HG02759 (cell line): ENCODE measurements at regions not wholly inside any gene's neighbourhood (a gene's known extent, or its start where the extent isn't known, plus 50 kb on each side); places are given as distances from the start of the nearest gene placed in this dataset.
"Not testable (repeated sequence)": the region's sequence is repeated elsewhere in the genome, so short reads cannot be mapped to it uniquely, and the experiment has no call there.

ENCODE experiments used
- ATAC-seq: cut with Tn5 transposase; IDR thresholded peaks from one replicate; pipeline ENCODE4 v1.9.1; 2021; ENCODE audit warnings: mild to moderate bottlenecking, moderate library complexity; ENCODE audit not compliant: unreplicated experiment

DNA sequence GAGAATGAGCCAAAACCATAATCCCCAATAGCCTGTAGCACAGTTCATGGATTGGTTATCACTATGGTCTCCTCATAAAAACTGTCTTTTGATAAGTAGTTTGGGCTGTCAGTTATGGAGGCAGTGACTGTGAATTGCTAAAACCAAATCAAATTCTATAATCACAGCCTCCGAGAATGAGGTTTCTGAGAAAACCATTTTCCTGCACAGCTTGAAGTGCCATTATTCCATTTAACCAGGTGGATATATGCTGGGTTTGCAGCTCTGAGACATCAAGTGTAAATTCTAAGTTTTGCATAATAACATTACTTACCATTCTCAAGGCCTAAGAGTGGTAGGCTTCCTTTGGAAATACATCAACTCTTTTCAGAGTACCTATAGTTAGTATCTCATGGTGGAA lies 485.4 kb downstream of the FRK start:
- no peak for ATAC-seq

DNA sequence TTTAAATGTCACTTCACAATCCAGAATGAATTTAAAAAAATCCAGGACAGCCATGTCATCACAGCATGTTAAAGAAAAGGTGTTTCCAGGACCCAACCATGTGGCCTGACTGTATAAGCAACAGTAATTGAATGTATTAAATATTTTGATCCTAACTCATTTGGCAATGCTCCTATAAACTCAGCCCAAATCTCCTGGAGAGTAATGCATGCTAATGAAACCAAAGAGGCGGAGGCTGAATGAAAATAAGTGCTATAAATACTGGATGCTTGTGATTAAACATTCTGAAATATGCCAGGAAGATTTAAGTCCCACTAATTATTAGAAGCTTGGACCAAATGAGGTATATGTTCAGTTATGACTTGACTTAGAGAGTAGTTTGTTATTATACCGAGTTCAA lies 486.8 kb downstream of the FRK start:
- ATAC-seq = no peak

DNA sequence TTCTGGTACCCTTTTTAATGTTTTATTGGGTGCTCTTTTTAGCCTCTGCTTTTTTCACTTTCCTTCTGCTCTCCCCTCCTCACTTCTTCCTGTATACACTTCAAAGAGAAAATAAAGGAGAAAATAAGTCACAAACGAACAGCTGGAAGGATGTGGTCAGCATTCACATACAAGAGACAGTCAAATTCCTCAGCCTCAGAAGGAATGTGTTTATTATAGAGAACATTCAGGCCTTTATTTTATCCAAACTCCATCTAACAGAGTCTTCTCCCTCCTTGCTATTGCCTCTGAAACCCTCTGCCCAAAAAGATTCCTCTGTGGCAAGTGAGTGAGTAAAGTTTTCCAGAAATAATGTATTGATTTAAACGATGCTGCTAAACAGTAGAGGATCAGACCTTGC lies 490.4 kb downstream of the FRK start:
- no peak for ATAC-seq

DNA sequence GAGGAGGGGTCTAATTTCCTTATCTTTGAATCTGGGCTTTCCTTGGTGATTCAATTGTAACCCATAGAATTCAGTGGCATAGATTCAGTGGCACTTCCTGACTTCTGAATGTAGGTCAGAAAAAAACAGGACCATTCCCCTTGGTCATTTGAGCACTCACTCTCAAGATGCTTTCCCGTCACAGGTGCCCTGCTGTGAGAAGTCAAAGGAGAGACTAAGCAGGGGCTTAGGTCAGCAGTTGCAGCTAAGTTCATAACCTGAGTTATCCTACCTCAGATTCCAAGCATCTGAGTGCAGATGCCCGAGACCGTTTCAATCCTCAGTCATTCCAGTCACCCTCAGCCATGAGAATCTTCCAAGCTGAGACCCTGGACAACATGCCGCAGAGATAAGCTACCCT lies 506.6 kb downstream of the FRK start:
- no peak for ATAC-seq

DNA sequence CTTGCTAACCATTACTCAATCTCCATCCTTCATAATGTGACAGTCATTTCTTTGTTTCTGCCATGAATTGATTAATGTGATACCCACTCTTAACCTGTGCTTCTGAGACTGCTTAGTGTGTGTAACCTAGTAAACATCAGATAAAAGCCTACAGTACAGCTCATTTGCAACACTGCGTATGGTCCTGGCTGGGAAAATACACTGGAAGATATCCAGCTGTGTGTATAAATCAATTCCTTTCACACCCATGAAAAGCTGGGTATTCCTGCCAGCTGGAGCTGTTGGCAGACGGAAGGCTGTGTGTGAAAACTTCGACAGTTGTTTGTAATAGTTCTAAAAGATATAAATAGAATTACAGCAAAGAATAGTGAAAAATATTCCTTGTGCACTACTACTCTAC lies 509.2 kb downstream of the FRK start:
- ATAC-seq = no peak

DNA sequence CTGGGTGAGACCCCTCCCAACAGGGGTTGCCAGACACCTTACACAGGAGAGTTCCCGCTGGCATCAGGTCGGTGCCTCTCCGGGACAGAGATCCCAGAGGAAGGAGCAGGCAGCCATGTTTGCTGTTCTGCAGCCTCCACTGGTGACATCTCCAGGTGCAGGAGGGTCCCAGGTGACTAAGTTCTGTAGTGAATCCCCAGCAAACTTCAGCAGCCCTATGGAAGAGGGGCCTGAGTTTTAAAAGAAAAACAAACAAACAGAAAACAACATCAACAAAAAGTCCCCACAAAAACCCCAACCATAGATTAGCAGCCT lies 515.1 kb downstream of the FRK start:
- no peak for ATAC-seq

DNA sequence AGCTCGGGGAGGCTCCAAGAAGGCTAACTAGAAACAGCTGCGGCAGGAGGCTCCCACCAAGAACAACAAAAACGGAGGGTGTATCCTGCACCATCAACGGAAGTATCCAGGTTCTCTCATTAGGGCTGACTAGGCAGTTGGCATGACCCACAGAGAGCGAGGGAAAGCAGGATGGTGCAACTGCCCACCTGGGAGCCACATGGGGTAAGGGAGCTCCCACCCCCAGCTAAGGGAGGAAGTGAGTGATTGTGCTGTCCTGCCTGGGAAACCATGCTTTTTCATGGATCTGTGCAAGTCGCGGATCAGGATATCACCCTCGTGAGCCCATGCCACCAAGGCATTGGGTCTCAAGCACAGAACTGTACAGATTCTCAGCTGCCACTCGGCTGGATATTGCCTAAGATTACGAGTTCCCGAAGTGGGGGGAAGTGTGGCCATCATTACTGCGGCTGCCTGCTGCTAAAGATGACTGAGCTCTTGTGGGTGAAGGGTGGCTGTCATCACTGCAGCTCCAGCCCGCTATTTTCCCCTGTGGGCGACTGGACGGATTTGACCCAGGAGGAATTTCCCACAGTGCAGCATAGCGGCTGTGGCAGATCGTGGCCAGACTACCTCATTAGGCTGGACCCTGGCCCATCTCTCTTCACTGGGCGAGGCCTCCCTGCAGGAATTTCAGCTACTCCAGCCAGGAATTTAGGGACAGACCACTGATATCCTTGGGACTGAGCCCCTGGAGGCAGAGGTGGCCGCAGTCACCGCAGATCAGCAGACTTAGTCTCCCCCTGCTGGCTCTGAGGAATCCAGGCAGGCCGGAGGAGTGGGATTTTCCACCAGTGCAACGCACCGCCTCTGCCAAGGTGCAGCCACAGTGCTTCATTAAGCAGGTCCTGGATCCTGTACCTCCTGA lies 515.7 kb downstream of the FRK start:
- ATAC-seq = no peak

DNA sequence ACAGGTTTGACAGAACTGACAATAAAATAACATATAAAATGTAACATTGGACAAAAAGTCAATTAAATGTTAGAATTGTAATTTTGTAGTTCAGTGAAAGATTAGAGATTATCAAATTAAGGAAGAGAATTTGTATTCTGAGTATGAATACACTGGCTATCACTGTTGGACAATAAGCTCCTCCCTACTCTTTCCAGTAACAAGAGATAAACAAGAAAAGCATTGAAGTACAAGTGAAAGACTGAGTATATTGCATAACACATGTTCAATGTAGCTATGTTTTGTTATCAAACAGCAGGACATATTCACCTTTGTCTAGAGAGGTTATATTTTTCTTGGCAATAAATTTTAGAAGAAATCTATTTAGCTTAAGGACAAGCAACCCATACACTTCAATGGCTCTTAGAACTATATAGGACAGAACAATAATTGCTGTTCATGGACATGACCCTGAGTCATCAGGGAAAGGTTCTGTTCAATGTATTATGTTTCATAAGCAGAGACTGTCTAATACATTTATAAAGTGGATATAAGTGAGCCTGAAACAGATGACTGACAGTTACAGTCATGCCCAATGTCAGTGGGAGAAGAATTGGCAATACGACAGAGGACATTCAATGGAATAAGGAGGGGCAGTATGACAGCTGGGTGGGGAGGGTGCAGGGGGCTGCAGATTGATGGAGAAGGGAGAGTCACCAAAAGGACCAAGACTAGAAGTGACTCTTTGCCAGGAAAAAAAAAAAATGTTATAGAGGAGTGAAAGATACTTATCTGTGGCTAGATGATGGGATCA lies 520.4 kb downstream of the FRK start:
- ATAC-seq = no peak

DNA sequence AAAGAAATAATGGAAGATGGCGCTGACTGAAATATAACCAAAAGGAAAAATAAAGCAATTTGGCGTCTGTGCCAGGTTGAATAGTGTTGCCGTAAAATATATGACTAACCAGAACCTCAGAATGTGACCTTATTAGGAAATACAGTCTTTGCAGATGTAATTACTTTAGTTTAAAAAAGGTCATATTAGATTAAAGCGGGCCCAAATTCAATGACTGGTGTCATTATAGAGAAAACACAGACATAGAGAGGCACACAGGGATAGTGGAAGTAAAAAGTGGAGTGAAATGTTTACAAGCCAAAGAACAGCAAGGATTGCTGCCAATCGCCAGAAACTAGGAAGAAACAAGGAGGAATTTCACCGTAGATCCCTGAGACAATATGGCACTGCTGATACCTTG lies 521.2 kb downstream of the FRK start:
- ATAC-seq = no peak

DNA sequence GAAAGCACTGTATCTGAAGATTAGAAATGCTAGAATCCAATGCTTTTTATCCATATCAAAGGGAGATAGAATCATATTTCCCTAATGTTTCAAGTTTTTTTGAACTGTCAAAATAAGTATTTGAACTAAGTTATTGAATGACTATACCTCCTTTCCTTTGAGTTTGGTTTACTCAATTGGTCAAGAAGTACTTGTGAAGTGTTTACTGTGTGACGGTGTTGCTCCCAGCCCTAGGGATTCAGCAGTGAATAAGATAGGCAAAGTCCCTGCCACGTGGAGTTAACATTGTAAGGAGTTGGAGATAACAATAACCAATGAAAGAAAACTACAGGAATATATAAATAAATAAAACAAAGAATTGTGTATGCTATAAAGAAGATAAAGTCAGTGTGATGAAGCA lies 535.9 kb downstream of the FRK start:
- ATAC-seq = no peak

DNA sequence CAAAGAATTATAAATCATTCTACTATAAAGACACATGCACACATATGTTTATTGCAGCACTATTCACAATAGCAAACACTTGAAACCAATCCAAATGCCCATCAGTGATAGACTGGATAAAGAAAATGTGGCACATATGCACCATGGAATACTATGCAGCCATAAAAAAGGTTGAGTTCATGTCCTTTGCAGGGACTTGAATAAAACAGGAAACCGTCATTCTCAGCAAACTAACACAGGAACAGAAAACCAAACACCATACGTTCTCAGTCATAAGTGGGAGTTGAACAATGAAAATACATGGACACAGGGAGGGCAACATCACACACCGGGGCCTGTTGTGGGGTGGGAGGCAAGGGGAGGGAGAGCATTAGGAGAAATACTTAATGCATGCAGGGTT lies 538.9 kb downstream of the FRK start:
- not testable (repeated sequence) for ATAC-seq

DNA sequence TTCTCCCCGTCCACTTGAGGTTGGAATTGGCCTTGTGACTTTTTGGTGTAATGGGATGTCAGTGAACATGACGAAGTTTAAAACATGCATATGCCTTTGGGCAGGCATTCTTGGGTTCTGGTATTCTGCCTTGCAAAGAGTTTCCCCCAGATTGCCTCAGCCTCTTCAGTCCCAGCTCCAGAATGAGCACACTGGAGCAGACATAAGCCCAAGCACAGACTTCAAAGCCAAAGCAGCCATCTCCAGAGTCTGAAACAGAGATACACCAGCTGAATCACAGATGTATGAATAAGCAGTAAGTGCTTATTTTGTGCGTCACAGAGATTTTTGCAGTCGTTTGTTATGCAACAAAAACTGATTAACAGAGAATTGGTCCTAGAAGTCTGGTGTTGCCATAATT lies 546.0 kb downstream of the FRK start:
- ATAC-seq = no peak

DNA sequence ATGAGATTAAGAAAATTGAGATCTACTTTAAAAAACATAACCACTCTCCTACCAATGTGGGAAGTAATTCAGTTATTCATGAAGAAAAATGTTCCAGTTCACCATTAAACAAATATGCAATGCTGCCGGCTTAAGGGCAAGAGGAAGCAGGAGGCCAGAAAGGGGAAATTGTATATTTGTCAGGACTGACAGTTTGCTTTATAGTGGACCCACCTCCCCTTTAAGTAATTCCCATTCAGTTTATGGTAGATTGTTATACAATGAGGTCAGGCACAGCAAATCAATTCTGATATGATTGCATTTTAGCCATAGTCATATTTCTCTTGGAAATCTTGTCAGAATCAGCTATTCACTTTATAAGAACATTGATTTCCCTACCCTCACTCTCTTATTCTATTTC lies 547.8 kb downstream of the FRK start:
- ATAC-seq = no peak

DNA sequence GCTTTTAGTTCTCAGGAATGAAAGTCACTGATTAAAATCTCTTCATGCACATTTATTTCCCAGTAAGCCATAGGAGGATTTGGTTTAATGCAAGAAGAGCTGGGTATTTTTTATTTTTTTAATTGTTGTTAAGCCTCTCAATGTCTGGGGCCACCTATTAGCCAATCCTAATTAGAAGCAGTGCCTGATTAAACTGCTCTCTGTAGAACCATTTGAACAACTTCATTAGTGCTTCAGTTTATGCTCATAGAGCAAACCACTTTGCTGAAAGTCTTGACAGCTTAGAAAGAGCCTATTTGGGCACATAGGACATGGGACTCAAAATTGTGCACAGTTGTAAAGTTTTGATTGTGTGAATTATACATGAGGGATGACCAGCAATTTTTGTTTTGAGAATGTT lies 548.9 kb downstream of the FRK start:
- no peak for ATAC-seq

DNA sequence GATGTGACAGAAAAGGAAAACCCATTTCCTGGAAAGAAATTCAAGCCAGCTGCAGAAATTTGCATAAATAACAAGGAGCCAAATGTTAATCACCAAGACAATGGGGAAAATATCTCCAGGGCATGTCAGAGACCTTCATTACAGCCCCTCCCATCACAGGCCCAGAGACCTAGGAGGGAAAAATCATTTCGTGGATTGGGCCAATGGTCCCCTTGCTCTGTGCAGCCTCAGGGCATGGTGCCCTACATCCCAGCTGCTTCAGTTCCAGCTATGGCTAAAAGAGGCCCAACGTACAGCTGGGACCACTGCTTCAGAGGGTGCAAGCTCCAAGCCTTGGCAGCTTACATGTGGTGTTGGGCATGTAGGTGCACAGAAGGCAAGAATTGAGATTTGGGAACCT lies 558.3 kb downstream of the FRK start:
- not testable (repeated sequence) for ATAC-seq

DNA sequence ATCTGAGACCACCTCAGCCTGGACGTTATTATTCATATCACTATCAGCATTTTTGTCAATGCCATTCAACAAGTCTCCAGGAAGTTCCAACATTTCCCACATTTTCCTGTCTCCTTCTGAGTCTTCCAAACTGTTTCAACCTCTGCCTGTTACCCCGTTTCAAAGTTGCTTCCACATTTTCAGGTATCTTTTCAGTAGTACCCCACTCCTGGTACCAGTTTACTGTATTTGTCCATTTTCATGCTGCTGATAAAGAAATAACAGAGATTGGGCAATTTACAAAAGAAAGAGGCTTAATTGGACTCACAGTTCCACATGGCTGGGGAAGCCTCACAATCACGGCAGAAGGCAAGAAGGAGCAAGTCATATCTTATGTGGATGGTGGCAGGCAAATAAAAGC lies 565.5 kb downstream of the FRK start:
- ATAC-seq = no peak

DNA sequence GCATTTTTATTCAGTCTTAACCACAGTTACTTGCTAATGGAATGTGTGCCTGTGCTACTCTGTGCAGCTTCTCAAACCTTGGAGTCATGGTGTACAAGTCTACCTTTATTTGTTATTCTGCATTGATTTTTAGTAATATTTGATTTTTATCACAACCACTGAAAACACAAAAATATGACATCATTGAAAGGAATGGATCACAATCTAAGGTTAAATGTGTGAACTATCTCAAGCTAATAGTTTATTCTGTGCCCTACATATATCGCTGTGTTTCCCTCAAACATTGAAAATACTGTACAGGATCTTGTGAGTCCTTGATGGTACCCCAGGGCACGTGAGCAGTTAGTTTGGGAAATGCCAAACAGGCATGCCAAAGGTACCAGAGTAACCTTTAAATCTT lies 573.4 kb downstream of the FRK start:
- ATAC-seq = no peak

DNA sequence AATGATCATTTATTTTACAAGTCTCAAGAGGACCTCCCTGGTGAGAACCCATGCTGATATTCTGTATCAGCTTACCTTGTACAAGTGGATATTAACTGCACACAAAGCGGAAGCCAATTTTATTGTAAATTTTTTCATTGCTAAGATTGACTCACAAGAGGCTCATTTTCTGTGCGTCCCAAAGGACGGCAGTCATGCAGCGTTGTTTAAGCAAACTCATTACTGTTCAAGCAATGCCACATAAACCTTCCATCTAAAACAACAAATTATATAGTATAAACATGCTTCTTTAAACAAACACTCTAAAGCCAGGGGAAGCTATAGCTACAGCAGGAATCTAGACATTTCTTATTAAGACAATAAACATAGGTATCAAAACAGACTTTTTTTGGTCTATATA lies 575.3 kb downstream of the FRK start:
- ATAC-seq = no peak

DNA sequence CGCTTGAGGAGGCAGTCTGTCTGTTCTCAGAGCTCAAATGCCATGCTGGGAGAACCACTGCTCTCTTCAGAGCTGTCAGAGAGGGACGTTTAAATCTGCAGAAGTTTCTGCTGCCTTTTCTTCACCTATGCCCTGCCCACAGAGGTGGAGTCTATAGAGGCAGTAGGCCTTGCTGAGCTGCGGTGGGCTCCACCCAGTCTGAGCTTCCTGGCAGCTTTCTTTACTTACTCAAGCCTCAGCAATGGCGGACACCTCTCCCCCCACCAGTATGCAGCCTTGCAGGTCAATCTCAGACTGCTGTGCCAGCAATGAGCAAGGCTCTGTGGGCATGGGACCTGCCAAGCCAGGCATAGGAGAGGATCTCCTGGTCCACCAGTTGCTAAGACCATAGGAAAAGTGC lies 580.1 kb downstream of the FRK start:
- ATAC-seq = not testable (repeated sequence)

DNA sequence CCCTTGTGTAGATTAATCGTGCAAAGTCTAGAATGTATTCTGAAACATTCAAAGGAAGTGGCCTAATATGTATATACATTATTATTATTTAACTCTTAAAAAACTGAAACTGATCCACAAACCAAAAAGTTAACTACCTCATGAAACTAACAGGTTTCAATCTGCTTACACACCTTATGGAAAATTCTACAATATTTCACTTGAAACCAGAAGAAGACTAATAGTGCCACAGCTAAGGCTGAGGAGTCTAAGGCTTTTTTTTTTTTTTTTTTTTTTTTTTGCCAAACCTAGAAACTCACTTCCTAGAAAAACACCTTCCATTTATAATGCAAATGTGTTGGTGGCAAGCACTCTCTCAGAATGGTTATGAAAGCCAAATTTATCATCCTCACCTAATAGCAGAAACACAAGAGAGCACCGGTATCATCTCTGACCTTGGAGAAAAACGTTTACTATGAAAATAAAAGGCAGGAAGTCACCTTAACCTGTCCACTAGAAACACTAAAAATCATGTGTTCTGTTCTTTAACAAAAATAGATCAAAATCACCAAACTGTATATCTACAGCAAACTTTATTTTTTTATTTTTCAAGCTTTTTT lies 586.1 kb downstream of the FRK start:
- ATAC-seq = no peak

DNA sequence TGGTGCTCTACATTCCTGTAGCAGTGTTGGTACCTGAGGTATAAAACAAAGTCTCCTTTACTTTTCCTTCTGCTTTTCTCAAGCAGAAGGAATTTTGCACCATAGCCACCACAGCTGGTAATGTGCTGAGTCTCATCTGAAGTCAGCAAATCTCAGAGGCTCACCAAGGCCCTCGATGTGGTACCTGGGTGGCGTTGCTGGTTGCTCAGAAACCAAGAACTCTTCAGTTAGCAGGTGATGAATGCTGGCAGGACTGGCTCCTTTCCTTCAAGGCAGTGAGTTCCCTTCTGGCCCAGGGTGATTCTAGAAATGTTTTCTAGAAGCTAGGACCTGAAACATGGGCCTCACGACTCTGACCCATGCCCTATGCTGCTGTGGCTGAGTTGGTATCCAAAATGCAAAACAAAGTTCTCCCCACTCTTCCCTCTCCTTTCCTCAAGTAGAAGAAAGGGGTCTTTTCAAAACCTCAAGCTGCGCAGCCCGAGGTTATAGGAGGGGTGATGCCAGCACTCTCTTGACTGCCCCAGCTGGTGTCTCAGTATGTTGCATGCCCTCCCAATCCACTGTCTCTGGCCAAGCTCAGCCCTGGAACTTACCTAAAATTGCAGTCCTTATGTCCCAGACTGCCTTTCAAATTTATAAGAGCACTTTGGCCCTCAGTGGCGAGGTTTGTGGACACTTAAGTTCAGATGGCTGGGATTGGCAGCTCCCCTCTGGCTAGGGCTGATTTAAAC lies 592.3 kb downstream of the FRK start:
- no peak for ATAC-seq
